ENCODE measurements at regions not wholly inside any gene's neighbourhood (a gene's known extent, or its start where the extent isn't known, plus 50 kb on each side); places are given as distances from the start of the nearest gene placed in this dataset.
"Not testable (repeated sequence)": the region's sequence is repeated elsewhere in the genome, so short reads cannot be mapped to it uniquely, and the experiment has no call there.

GRCh38 chr12:75792687-75793086 lies 238.9 kb downstream of the PHLDA1 start:
- Histone ChIP-seq H3K36me3 (no peaks in the 10 kb centered on the region), H3K9me3 (no peaks in the 10 kb centered on the region), H3K27ac (no peak overlapping the region), H3K4me3 (no peak overlapping the region), H3K4me1 (no peaks in the 10 kb centered on the region), H3K27me3 (no peaks in the 10 kb centered on the region)
- intact Hi-C loops (cut with DNase I; ENCODE audit: low total_unique reads) = no loop called here
- DNase-seq (ENCODE audit: low spot score in 2 of 2) = no peak
- TF ChIP-seq POLR2A (IDR thresholded peaks at IDR 0.05) (no peak), POLR2AphosphoS5 (IDR thresholded peaks at IDR 0.05) (no peak), CTCF (IDR thresholded peaks at IDR 0.05) (no peak)

- intact Hi-C loops (cut with DNase I; ENCODE audit: low total_unique reads) = no loop called here
- no peak for TF ChIP-seq POLR2A (IDR thresholded peaks at IDR 0.05)
- no peak for TF ChIP-seq CTCF (IDR thresholded peaks at IDR 0.05)
- no peak for TF ChIP-seq POLR2AphosphoS5 (IDR thresholded peaks at IDR 0.05)
- DNase-seq (ENCODE audit: low spot score in 2 of 2) = no peak
Observed at GRCh38 chr12:75790219-75790618, 241.4 kb downstream of the PHLDA1 start.

GRCh38 chr12:75787146-75787545 lies 244.4 kb downstream of the PHLDA1 start:
- H3K27me3 ChIP-seq; intact Hi-C loops (cut with DNase I; ENCODE audit: low total_unique reads); DNase-seq (ENCODE audit: low spot score in 2 of 2); H3K4me3 ChIP-seq; H3K4me1 ChIP-seq; H3K36me3 ChIP-seq; H3K9me3 ChIP-seq; H3K27ac ChIP-seq: not testable (repeated sequence)

More at GRCh38 chr12:75790219-75790618, 241.4 kb downstream of the PHLDA1 start:
- Histone ChIP-seq H3K9me3 (no peaks in the 10 kb centered on the region), H3K4me3 (no peak overlapping the region), H3K27me3 (no peaks in the 10 kb centered on the region), H3K27ac (no peak overlapping the region), H3K36me3 (no peaks in the 10 kb centered on the region), H3K4me1 (no peaks in the 10 kb centered on the region)

GRCh38 chr12:75786070-75786469 lies 245.5 kb downstream of the PHLDA1 start:
- H3K9me3 ChIP-seq = no peaks in the 10 kb centered on the region
- H3K27me3 ChIP-seq = no peaks in the 10 kb centered on the region
- DNase-seq (ENCODE audit: low spot score in 2 of 2) = no peak
- no peak overlapping the region for H3K27ac ChIP-seq
- no peaks in the 10 kb centered on the region for H3K36me3 ChIP-seq
- no peak overlapping the region for H3K4me3 ChIP-seq
- TF ChIP-seq POLR2AphosphoS5 (IDR thresholded peaks at IDR 0.05) (no peak), CTCF (IDR thresholded peaks at IDR 0.05) (no peak), POLR2A (IDR thresholded peaks at IDR 0.05) (no peak)
- H3K4me1 ChIP-seq = no peaks in the 10 kb centered on the region
- intact Hi-C loops (cut with DNase I; ENCODE audit: low total_unique reads) = no loop called here

GRCh38 chr12:75784591-75784990 lies 247.0 kb downstream of the PHLDA1 start:
- Histone ChIP-seq H3K27ac (peak overlapping the region; percentile 39 to 56), H3K9me3 (no peaks in the 10 kb centered on the region), H3K4me3 (no peak overlapping the region), H3K27me3 (no peaks in the 10 kb centered on the region), H3K4me1 (no peaks in the 10 kb centered on the region), H3K36me3 (no peaks in the 10 kb centered on the region)
- intact Hi-C loops (cut with DNase I; ENCODE audit: low total_unique reads) = no loop called here
- peak; percentile 78 to 91 for DNase-seq (ENCODE audit: low spot score in 2 of 2)
- TF ChIP-seq POLR2AphosphoS5 (IDR thresholded peaks at IDR 0.05) = peak in 1 of 3 donors; percentile 54
- TF ChIP-seq CTCF (IDR thresholded peaks at IDR 0.05) = no peak
- TF ChIP-seq POLR2A (IDR thresholded peaks at IDR 0.05) = no peak

Data from breast epithelium (tissue), 4 donors.